GM23338 (cell line): ENCODE measurements at regions not wholly inside any gene's neighbourhood (a gene's known extent, or its start where the extent isn't known, plus 50 kb on each side); places are given as distances from the start of the nearest gene placed in this dataset.
"Not testable (repeated sequence)": the region's sequence is repeated elsewhere in the genome, so short reads cannot be mapped to it uniquely, and the experiment has no call there.

Experiments
- ATAC-seq: fragments of 200-7000 bp; cut with Tn5 transposase; 3 replicates; pipeline ENCODE4 v1.9.1; 2020
- DNase-seq: peaks from one replicate; pipeline ENCODE4 v3.0.0-alpha.2; 2015; ENCODE audit warnings: low spot score
- H2AFZ ChIP-seq: fragments of 200-600 bp; sonication (generic); 2 replicates; pipeline ENCODE4 v1.8.0; 2016; ENCODE audit warnings: antibody characterized with exemption, mild to moderate bottlenecking, moderate library complexity
- H3F3A ChIP-seq: fragments of 200-600 bp; sonication (generic); replicated peaks from 2 replicates; pipeline ENCODE4 v1.8.0; 2017; ENCODE audit warnings: antibody characterized with exemption, mixed run types, low read depth
- H3K27ac ChIP-seq: fragments of 200-600 bp; sonication (generic); 2 replicates; pipeline ENCODE4 v1.6.1; 2016; ENCODE audit warnings: low read depth
- H3K27me3 ChIP-seq: fragments of 200-600 bp; sonication (generic); 2 replicates; pipeline ENCODE4 v1.8.0; 2016; ENCODE audit warnings: mild to moderate bottlenecking, mixed run types, moderate library complexity; ENCODE audit not compliant: insufficient read depth
- H3K36me3 ChIP-seq: fragments of 200-600 bp; sonication (generic); 2 replicates; pipeline ENCODE4 v1.8.0; 2016; ENCODE audit warnings: mild to moderate bottlenecking; ENCODE audit not compliant: insufficient read depth
- H3K4me1 ChIP-seq: fragments of 200-600 bp; sonication (generic); 2 replicates; pipeline ENCODE4 v1.8.0; 2016; ENCODE audit warnings: mild to moderate bottlenecking, moderate library complexity; ENCODE audit not compliant: insufficient read depth
- H3K4me2 ChIP-seq: fragments of 200-600 bp; sonication (generic); 2 replicates; pipeline ENCODE4 v1.7.1; 2017; ENCODE audit warnings: mixed run types
- H3K4me3 ChIP-seq: fragments of 200-600 bp; sonication (generic); 2 replicates; pipeline ENCODE4 v1.6.1; 2016; ENCODE audit warnings: mixed run types
- H3K79me2 ChIP-seq: fragments of 200-600 bp; sonication (generic); replicated peaks from 2 replicates; pipeline ENCODE4 v1.8.0; 2017; ENCODE audit warnings: mild to moderate bottlenecking; ENCODE audit not compliant: insufficient read depth
- H3K9me2 ChIP-seq: fragments of 200-600 bp; sonication (generic); 2 replicates; pipeline ENCODE4 v1.8.0; 2017; ENCODE audit not compliant: insufficient read depth
- H4K20me1 ChIP-seq: fragments of 200-600 bp; sonication (generic); replicated peaks from 2 replicates; pipeline ENCODE4 v1.8.0; 2017; ENCODE audit warnings: mild to moderate bottlenecking; ENCODE audit not compliant: insufficient read depth
- H3K27ac Mint-ChIP-seq: 2 replicates; pipeline ENCODE4 v1.8.0; 2020; ENCODE audit warnings: inconsistent platforms, mild to moderate bottlenecking, moderate library complexity, mixed read lengths
- H3K27me3 Mint-ChIP-seq: 3 replicates; pipeline ENCODE4 v1.8.0; 2022; ENCODE audit warnings: low read depth, mild to moderate bottlenecking, moderate library complexity, mixed read lengths, inconsistent platforms; ENCODE audit not compliant: insufficient read depth, poor library complexity
- H3K36me3 Mint-ChIP-seq: 3 replicates; pipeline ENCODE4 v1.8.0; 2021; ENCODE audit warnings: low read depth, mild to moderate bottlenecking, inconsistent platforms, moderate library complexity, mixed read lengths
- H3K4me1 Mint-ChIP-seq: 3 replicates; pipeline ENCODE4 v1.8.0; 2020; ENCODE audit warnings: mild to moderate bottlenecking, inconsistent platforms, mixed read lengths
- H3K4me3 Mint-ChIP-seq: 3 replicates; pipeline ENCODE4 v1.8.0; 2021; ENCODE audit warnings: moderate library complexity, mild to moderate bottlenecking, inconsistent platforms, mixed read lengths
- H3K9me3 Mint-ChIP-seq: 3 replicates; pipeline ENCODE4 v1.8.0; 2020; ENCODE audit warnings: moderate library complexity, mild to moderate bottlenecking, inconsistent platforms, mixed read lengths
- CREB1 ChIP-seq: fragments of 250-450 bp; sonication (Bioruptor Pico); IDR thresholded peaks from 2 replicates; pipeline ENCODE4 v1.5.0; 2020; ENCODE audit warnings: low read depth, mild to moderate bottlenecking, moderate library complexity
- ETS1 ChIP-seq: IDR thresholded peaks from 2 replicates; pipeline ENCODE4 v1.6.1; 2016; ENCODE audit warnings: antibody characterized with exemption
- EZH2 ChIP-seq: fragments of 200-600 bp; sonication (generic); IDR thresholded peaks from one replicate; pipeline ENCODE4 v1.8.0; 2017; ENCODE audit warnings: antibody characterized with exemption, mild to moderate bottlenecking, low read depth; ENCODE audit not compliant: unreplicated experiment
- NANOG ChIP-seq: IDR thresholded peaks from 2 replicates; pipeline ENCODE4 v1.6.1; 2016; ENCODE audit warnings: antibody characterized with exemption, borderline replicate concordance
- STAT1 ChIP-seq: IDR thresholded peaks from one replicate; pipeline ENCODE4 v1.6.1; 2016; ENCODE audit warnings: antibody characterized with exemption; ENCODE audit not compliant: unreplicated experiment
- ZNF114 ChIP-seq: fragments of 250-450 bp; sonication (Bioruptor Pico); IDR thresholded peaks from 2 replicates; pipeline ENCODE4 v1.5.0; 2020; ENCODE audit warnings: mild to moderate bottlenecking, moderate library complexity
- ZNF462 ChIP-seq: fragments of 250-450 bp; sonication (Bioruptor Pico); IDR thresholded peaks from 2 replicates; pipeline ENCODE4 v1.5.0; 2020; ENCODE audit warnings: mild to moderate bottlenecking, moderate library complexity

- no peaks in the 10 kb centered on the region for H3K9me3 Mint-ChIP-seq
- Histone ChIP-seq H3K79me2 (no peaks in the 10 kb centered on the region), H3K9me2 (no peaks in the 10 kb centered on the region), H3K27ac (no peak overlapping the region), H3K4me3 (no peak overlapping the region), H2AFZ (no peak overlapping the region), H3K27me3 (no peaks in the 10 kb centered on the region), H3K36me3 (no peaks in the 10 kb centered on the region), H3K4me1 (no peaks in the 10 kb centered on the region), H3K4me2 (no peak overlapping the region), H4K20me1 (no peaks in the 10 kb centered on the region), H3F3A (no peaks in the 10 kb centered on the region)
- TF ChIP-seq EZH2: no peak
- no peak for TF ChIP-seq CREB1 (CRISPR knock-in tag)
- TF ChIP-seq ZNF114 (CRISPR knock-in tag): no peak
- no peak for TF ChIP-seq ZNF462 (CRISPR knock-in tag)
- no peak for TF ChIP-seq ETS1
- no peak for TF ChIP-seq STAT1
- no peak for TF ChIP-seq NANOG
- H3K27me3 Mint-ChIP-seq: no peaks in the 10 kb centered on the region
- H3K4me3 Mint-ChIP-seq: no peak overlapping the region
- ATAC-seq: no peak
- H3K4me1 Mint-ChIP-seq: no peaks in the 10 kb centered on the region
- H3K27ac Mint-ChIP-seq: no peak overlapping the region
- H3K36me3 Mint-ChIP-seq: no peaks in the 10 kb centered on the region
- no peak for DNase-seq
Observed at GRCh38 chr14:27750114-27750513, 1016.5 kb upstream of the FOXG1 start.

GRCh38 chr14:27757642-27758041 lies 1008.9 kb upstream of the FOXG1 start:
- H3K4me2 ChIP-seq, H4K20me1 ChIP-seq, H3K9me2 ChIP-seq, H3K4me1 Mint-ChIP-seq, H3K27me3 Mint-ChIP-seq, H3K36me3 ChIP-seq, H3K27ac ChIP-seq, H3K36me3 Mint-ChIP-seq, H3K4me3 Mint-ChIP-seq, DNase-seq, ATAC-seq, H3K79me2 ChIP-seq, H3K4me3 ChIP-seq, H3F3A ChIP-seq, H3K27me3 ChIP-seq, H3K4me1 ChIP-seq, H3K9me3 Mint-ChIP-seq, H2AFZ ChIP-seq, H3K27ac Mint-ChIP-seq: not testable (repeated sequence)

- not testable (repeated sequence) for H3K4me3 Mint-ChIP-seq, H3K79me2 ChIP-seq, H3K4me1 ChIP-seq, H3K27me3 ChIP-seq, H3F3A ChIP-seq, H4K20me1 ChIP-seq, H3K27ac Mint-ChIP-seq, H3K9me2 ChIP-seq, DNase-seq, H3K36me3 ChIP-seq, H3K36me3 Mint-ChIP-seq, H3K4me1 Mint-ChIP-seq, H3K27ac ChIP-seq, H2AFZ ChIP-seq, H3K4me3 ChIP-seq, H3K4me2 ChIP-seq, H3K9me3 Mint-ChIP-seq, H3K27me3 Mint-ChIP-seq, ATAC-seq
Observed at GRCh38 chr14:27760367-27760766, 1006.2 kb upstream of the FOXG1 start.
